ENCODE measurements at regions not wholly inside any gene's neighbourhood (a gene's known extent, or its start where the extent isn't known, plus 50 kb on each side); places are given as distances from the start of the nearest gene placed in this dataset.

DNA sequence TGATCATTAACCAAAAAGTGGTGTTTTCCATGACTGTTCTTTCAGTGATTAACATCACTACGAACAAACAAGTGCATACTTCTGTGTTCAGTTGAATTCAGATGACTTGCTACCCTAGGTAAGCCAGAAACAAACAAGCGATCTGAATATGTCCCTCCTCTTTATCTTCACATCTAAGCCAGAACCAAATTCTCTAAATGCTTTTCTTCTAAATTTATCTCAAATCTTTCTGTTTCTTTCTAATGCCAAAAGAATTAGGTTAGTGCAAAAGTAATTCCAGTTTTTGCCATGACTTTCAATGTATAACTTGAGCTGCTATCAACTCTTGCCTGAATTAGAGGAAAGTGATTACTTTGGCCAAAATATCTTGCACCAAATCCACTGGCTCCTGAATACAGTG is 481.2 kb downstream of the COL11A1 start:
- TF ChIP-seq, protein P1, sequence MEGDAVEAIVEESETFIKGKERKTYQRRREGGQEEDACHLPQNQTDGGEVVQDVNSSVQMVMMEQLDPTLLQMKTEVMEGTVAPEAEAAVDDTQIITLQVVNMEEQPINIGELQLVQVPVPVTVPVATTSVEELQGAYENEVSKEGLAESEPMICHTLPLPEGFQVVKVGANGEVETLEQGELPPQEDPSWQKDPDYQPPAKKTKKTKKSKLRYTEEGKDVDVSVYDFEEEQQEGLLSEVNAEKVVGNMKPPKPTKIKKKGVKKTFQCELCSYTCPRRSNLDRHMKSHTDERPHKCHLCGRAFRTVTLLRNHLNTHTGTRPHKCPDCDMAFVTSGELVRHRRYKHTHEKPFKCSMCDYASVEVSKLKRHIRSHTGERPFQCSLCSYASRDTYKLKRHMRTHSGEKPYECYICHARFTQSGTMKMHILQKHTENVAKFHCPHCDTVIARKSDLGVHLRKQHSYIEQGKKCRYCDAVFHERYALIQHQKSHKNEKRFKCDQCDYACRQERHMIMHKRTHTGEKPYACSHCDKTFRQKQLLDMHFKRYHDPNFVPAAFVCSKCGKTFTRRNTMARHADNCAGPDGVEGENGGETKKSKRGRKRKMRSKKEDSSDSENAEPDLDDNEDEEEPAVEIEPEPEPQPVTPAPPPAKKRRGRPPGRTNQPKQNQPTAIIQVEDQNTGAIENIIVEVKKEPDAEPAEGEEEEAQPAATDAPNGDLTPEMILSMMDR (IDR thresholded peaks at IDR 0.05) = no peak
- WGBS, 2 donors (ENCODE audit: low coverage in 1 of 2) = 70 to 77% methylated on average over 2 of the region's 2 CpGs
- Histone ChIP-seq H3K27ac (no peak overlapping the region), H3K9me3 (no peaks in the 10 kb centered on the region), H3K36me3 (no peaks in the 10 kb centered on the region), H3K4me3 (no peak overlapping the region), H3K27me3 (no peaks in the 10 kb centered on the region), H3K4me1 (no peaks in the 10 kb centered on the region)
- in situ Hi-C loops (cut with MboI; ENCODE audit: low pct_ligation_motif_present in 1 of 4, low pct_unique_long_range_greater_than_20kb in 1 of 4, low sequenced_read_pairs in 3 of 4) = no loop called here
- no peak for DNase-seq
- intact Hi-C loops (cut with DNase I; ENCODE audit: low total_unique reads) = no loop called here

GRCh38 chr1:102615896-102616295 is 492.4 kb downstream of the COL11A1 start:
- Histone ChIP-seq H3K9me3 (no peaks in the 10 kb centered on the region), H3K27me3 (no peaks in the 10 kb centered on the region), H3K36me3 (no peaks in the 10 kb centered on the region), H3K4me1 (no peaks in the 10 kb centered on the region), H3K27ac (no peak overlapping the region), H3K4me3 (no peak overlapping the region)
- intact Hi-C loops (cut with DNase I; ENCODE audit: low total_unique reads) (no loop called here), in situ Hi-C loops (cut with MboI; ENCODE audit: low pct_ligation_motif_present in 1 of 4, low pct_unique_long_range_greater_than_20kb in 1 of 4, low sequenced_read_pairs in 3 of 4) (no loop called here)
- no peak for TF ChIP-seq POLR2A (IDR thresholded peaks at IDR 0.05)
- TF ChIP-seq, protein P1 (IDR thresholded peaks at IDR 0.05) = no peak
- WGBS, 2 donors (ENCODE audit: low coverage in 1 of 2) = 29 to 52% methylated on average over 2 of the region's 2 CpGs
- no peak for DNase-seq

GRCh38 chr1:102595106-102595505 is 513.2 kb downstream of the COL11A1 start:
- no peak overlapping the region for H3K4me3 ChIP-seq
- H3K27me3 ChIP-seq = no peaks in the 10 kb centered on the region
- TF ChIP-seq POLR2A (IDR thresholded peaks at IDR 0.05) (no peak), POLR2AphosphoS5 (IDR thresholded peaks at IDR 0.05) (no peak), EP300 (IDR thresholded peaks at IDR 0.05; ENCODE audit: low read depth) (no peak)
- TF ChIP-seq, protein P1 (IDR thresholded peaks at IDR 0.05) = no peak
- no peaks in the 10 kb centered on the region for H3K9me3 ChIP-seq
- H3K36me3 ChIP-seq = no peaks in the 10 kb centered on the region
- intact Hi-C loops (cut with DNase I; ENCODE audit: low total_unique reads) = no loop called here
- no peak overlapping the region for H3K27ac ChIP-seq
- DNase-seq = no peak
- 88 to 91% methylated on average over 2 of the region's 2 CpGs for WGBS, 2 donors (ENCODE audit: low coverage in 1 of 2)
- in situ Hi-C loops (cut with MboI; ENCODE audit: low pct_ligation_motif_present in 1 of 4, low pct_unique_long_range_greater_than_20kb in 1 of 4, low sequenced_read_pairs in 3 of 4) = no loop called here
- H3K4me1 ChIP-seq = no peaks in the 10 kb centered on the region

DNA sequence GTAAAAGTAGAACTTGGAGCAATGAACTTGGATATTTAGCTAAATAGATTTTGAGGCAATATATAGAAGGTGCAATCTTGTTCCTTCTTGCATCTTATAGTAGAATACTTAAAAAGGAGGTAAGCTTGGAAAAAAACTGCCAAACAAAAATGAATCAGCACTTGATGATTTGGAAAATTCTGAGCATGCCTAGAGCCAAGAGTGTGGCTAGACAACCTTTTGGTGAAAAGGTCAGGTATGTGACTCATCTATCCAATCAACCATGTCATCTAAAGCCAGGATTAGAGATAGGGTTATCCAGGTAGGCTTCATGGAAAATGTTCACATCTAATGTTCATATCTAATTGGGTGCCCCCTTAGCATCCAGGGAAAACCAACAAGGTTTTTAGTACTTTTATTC is 515.0 kb downstream of the COL11A1 start:
- Histone ChIP-seq H3K27ac (no peak overlapping the region), H3K9me3 (no peaks in the 10 kb centered on the region), H3K36me3 (no peaks in the 10 kb centered on the region), H3K4me3 (no peak overlapping the region), H3K4me1 (no peaks in the 10 kb centered on the region), H3K27me3 (no peaks in the 10 kb centered on the region)
- TF ChIP-seq, protein P1 (IDR thresholded peaks at IDR 0.05) = no peak
- no peak for TF ChIP-seq POLR2A (IDR thresholded peaks at IDR 0.05)
- no peak for TF ChIP-seq EP300 (IDR thresholded peaks at IDR 0.05; ENCODE audit: low read depth)
- no peak for TF ChIP-seq POLR2AphosphoS5 (IDR thresholded peaks at IDR 0.05)
- no peak for DNase-seq
- intact Hi-C loops (cut with DNase I; ENCODE audit: low total_unique reads) = no loop called here
- in situ Hi-C loops (cut with MboI; ENCODE audit: low pct_ligation_motif_present in 1 of 4, low pct_unique_long_range_greater_than_20kb in 1 of 4, low sequenced_read_pairs in 3 of 4) = no loop called here
